HG03521 (cell line): ENCODE measurements at regions not wholly inside any gene's neighbourhood (a gene's known extent, or its start where the extent isn't known, plus 50 kb on each side); places are given as distances from the start of the nearest gene placed in this dataset.

Source experiments
- ATAC-seq: cut with Tn5 transposase; IDR thresholded peaks from one replicate; pipeline ENCODE4 v1.9.1; 2021; ENCODE audit warnings: mild to moderate bottlenecking, moderate library complexity; ENCODE audit not compliant: unreplicated experiment

DNA sequence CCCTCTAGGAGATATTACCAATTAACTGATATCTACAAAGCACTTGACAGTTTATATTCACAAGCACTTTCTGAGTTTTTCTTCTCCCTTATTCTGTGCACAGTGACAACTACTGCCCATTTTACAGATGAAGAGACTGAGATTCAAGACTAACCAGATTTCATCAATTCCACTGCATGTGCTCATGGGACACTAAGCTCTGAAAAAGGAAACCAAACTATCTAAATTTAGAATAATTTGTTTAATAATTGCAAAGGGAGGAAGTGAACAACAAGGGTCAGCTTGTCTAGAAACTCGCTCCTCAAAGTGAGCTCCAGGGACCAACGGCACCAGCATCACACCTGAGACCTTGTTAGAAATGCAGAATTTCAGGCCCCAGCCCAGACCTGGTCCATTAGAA is 50.8 kb upstream of the MYLIP start:
- ATAC-seq, result peak; percentile 76

DNA sequence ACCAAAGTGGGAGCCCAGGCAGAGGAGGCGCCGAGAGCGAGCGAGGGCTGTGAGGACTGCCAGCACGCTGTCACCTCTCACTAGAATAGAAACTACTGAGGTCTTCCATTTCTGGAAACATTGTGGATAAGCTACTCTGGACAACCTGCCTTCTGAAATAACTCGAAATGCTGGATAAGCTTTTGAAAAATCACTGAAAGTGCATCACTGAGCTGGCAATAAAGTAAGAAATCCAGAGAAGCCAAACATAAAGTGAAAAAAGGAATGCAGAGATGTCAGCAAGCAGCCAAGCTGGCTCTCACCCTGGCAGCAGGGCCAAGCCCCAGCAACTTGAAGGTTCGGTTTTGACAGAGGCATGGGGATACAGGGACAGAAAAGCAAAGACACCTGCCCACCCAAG is 59.2 kb upstream of the MYLIP start:
- ATAC-seq, result no peak

DNA sequence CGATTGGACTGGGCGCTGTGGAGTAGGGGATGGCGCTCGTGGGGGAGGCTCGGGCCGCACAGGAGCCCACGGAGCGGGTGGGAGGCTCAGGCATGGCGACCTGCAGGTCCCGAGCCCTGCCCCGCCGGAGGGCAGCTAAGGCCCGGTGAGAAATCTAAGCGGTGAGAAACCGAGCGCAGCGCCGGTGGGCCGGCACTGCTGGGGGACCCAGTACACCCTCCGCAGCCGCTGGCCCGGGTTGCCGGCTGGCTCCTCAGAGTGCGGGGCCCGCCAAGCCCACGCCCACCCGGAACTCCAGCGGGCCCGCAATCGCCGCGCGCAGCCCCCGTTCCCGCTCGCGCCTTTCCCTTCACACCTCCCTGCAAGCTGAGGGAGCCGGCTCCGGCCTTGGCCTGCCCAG is 59.7 kb upstream of the MYLIP start:
- no peak for ATAC-seq

- no peak for ATAC-seq
Observed at GRCh38 chr6:16067568-16067967, 61.3 kb upstream of the MYLIP start.

GRCh38 chr6:16064671-16065072 is 64.2 kb upstream of the MYLIP start:
- no peak for ATAC-seq

DNA sequence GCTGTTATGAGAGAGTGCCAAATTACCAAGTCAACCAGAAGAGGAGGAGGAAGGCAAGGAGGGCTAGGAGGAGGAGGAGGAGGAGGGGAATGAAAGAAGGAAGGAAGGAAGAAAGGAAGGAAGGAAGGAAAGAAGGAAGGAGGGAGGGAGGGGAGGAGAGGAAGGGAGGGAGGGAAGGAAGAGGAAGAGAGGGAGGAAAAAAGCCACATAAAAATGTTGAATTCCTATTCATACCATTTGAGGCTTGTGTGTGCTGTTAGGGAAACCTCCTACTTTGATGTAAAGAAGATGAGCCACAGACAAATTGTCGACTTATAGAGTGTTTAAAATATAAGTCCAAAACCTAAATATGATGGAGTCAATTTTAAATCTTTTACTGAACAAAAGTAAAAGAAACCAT is 65.3 kb upstream of the MYLIP start:
- ATAC-seq, result no peak

DNA sequence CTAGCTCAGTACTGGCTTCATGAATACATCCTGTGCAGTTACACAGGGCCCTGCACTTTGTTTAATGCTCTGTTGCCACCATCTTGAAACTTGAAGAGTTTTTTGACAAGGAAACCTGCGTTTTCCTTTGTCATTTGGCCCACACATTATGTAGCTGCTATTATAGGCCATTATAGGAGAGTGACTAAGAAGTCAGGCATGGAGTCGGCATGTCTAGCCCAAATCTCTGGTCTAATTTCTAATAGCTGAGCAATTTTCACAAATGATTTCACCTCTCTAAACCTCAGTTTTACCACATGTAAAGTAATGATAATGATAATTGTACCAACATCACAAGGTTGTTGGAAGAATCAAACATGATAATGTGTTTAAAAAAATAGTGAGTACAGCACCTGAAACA is 67.1 kb upstream of the MYLIP start:
- no peak for ATAC-seq

DNA sequence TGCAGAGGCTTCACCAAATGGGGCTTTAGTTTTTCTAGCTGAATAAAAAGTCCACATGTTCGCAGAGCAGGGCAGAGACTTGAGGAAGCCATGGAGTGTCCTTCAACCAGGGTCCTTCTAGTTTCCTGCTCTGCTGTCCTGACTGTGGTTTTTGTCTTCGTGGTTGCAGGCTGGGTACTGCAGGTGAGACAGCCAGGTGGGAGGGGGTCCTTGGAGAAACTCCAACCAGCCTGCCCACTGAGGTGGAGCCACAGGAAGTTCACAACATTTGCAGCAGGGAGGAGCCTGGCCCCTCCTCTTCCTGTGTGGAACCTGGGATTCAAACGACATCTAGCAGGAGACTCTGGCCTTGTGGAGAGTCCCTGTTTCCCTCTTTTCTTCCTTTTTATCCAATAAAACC is 68.8 kb upstream of the MYLIP start:
- no peak for ATAC-seq

GRCh38 chr6:16059496-16059895 is 69.4 kb upstream of the MYLIP start:
- ATAC-seq, result no peak

DNA sequence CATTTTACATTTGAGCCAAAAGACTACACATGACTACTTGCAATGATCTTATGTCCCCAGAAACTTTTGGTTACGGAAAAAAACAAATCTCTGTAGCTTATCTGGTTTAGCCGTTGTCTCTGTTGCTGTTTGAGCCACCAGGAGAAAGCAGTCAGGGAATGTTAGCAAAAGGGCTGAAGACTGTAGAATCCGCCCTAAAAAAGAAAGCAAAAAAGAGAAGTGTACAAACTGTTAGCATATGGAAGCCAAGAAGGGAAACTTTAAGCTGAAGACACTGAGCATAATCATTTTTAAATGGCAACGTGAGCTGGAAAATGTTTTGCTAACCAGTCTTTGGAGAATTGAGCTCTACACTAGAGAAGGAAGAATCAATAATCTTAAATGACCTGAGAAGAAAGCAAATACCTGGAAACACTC is 69.9 kb upstream of the MYLIP start:
- no peak for ATAC-seq

DNA sequence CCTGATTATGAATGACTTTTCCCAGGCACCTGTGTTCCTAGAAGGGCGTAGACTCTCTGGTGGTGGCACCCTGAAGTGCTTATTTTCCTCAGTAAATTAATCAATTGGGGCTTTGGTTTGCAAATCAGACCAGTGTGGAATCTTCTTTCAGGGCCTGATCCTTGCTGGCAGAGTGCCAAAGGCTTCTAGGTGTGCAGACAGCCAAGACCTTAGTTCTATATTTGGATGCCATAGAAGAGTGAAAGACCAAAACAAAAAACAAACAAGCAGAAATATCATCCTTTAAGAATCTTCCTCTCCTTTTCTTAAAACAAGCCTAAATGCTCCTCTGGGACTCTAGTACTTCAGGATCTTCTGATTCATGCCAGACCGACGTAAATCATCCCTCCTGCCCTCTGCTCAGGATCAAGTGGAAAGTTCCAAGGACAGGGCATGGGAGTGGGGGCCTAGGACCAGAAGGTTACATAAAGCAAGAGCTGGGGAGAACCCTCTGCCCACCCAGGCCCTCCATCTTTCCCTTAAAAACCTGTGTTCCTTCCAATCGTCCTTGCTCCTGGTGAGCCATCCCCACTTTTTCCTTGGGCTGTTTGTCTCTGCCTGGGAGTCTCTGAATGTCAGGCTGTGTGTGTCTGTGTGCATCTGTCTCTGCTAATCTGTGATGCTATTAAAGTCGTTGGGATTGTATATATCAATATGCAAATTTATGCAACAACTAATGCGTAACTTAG is 70.5 kb upstream of the MYLIP start:
- ATAC-seq, result no peak

GRCh38 chr6:16057446-16057845 is 71.4 kb upstream of the MYLIP start:
- ATAC-seq, result no peak

- ATAC-seq, result no peak
Observed at GRCh38 chr6:16056263-16056870, 72.5 kb upstream of the MYLIP start.

DNA sequence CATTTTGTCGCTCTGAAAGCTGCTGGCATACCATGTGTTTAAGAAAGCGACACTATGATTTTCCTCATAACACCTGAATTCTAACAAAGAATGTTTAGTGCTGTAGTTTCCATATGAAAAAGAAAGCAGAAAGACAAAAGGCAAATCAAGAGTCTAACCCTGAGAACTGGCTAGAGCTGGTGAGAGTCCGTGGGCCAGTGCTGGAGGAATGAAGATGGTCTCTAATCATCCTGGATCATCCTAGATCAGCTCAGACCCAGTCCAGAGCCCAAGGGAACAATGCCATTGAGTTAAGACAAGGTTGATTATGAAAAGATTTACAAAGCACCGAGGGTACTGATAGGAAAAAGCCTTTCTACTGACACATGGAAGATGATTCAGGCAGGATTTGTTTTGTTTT is 73.0 kb upstream of the MYLIP start:
- ATAC-seq, result no peak

- ATAC-seq, result no peak
Observed at GRCh38 chr6:16049168-16049567, 79.7 kb upstream of the MYLIP start.

GRCh38 chr6:16048221-16048620 is 80.7 kb upstream of the MYLIP start:
- no peak for ATAC-seq

GRCh38 chr6:16047435-16047990 is 81.4 kb upstream of the MYLIP start:
- no peak for ATAC-seq

DNA sequence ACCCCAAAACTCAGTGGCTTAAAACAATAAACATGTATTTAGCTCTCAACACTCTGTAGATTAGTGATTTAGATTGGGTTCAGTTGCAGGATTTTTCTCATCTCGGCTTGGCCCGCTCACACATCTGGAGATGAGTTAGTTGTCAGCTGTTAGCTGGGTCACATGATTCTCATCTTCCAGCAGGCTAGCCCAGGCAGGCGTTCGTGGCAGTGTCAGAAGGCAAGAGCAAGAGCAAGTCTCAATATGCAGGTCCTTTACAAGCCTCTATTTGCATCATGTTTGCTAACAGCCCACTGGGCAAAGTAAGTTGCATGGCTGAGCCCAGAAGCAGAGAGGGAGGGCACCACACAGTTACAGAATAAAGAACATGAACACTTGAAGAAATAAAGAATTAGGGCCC is 83.6 kb upstream of the MYLIP start:
- ATAC-seq, result no peak

- ATAC-seq, result no peak
Observed at GRCh38 chr6:16044211-16044643, 84.7 kb upstream of the MYLIP start.

GRCh38 chr6:16043171-16044135 is 85.4 kb upstream of the MYLIP start:
- ATAC-seq, result no peak

DNA sequence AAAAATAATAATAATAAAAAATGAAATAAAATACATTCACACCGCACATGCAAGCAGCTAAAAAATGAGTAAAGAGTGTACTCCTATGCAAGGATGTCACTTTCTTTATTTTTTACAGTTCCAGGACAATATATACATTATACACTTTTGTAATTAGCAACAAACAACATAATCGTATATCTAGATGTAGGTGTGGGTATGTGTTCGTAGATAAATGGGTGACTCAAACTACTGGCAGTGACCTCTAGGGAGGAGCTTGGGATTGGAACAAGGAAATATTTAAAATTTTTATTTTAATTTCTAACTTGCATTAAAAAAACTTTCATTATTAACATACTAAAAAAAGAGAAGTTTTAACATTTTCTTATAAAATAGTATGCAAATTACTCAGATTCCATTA is 86.1 kb upstream of the MYLIP start:
- ATAC-seq, result no peak
